Epithelial cell of esophagus (primary cell): ENCODE measurements at regions not wholly inside any gene's neighbourhood (a gene's known extent, or its start where the extent isn't known, plus 50 kb on each side); places are given as distances from the start of the nearest gene placed in this dataset.

Source experiments
- DNase-seq: peaks from one replicate; pipeline ENCODE4 v3.0.0; 2010; ENCODE audit warnings: low read depth
- H3K4me3 ChIP-seq: 2 replicates; pipeline ENCODE4 v1.5.1; 2011; ENCODE audit warnings: mild to moderate bottlenecking, low read length, control low read depth
- CTCF ChIP-seq: IDR thresholded peaks from 2 replicates; pipeline ENCODE4 v1.5.1; 2011; ENCODE audit warnings: low read depth, mild to moderate bottlenecking, low read length, control low read depth, inconsistent platforms; ENCODE audit not compliant: insufficient read depth; ENCODE audit errors: missing control alignments

- DNase-seq = no peak
- H3K4me3 ChIP-seq = no peak overlapping the region
- TF ChIP-seq CTCF = no peak
These were observed 79.1 kb upstream of the TUSC7 start for GRCh38 chr3:116630494-116630893.

- no peak overlapping the region for H3K4me3 ChIP-seq
- no peak for DNase-seq
- no peak for TF ChIP-seq CTCF
These were observed 69.9 kb upstream of the TUSC7 start for GRCh38 chr3:116639641-116640040.

GRCh38 chr3:116640109-116640508, 69.5 kb upstream of the TUSC7 start:
- no peak overlapping the region for H3K4me3 ChIP-seq
- no peak for DNase-seq
- no peak for TF ChIP-seq CTCF

GRCh38 chr3:116643001-116643400, 66.6 kb upstream of the TUSC7 start:
- no peak overlapping the region for H3K4me3 ChIP-seq
- no peak for DNase-seq
- no peak for TF ChIP-seq CTCF

GRCh38 chr3:116647996-116648395, 61.6 kb upstream of the TUSC7 start:
- TF ChIP-seq CTCF = no peak
- peak; percentile 16 for DNase-seq
- H3K4me3 ChIP-seq = no peak overlapping the region
